IPS DF 19.7 (cell line): ENCODE measurements at regions not wholly inside any gene's neighbourhood (a gene's known extent, or its start where the extent isn't known, plus 50 kb on each side); places are given as distances from the start of the nearest gene placed in this dataset.

Experiments used
- DNase-seq: peaks from one replicate; pipeline ENCODE4 v3.0.0-alpha.2; 2013; ENCODE audit warnings: low read depth, low spot score

DNA sequence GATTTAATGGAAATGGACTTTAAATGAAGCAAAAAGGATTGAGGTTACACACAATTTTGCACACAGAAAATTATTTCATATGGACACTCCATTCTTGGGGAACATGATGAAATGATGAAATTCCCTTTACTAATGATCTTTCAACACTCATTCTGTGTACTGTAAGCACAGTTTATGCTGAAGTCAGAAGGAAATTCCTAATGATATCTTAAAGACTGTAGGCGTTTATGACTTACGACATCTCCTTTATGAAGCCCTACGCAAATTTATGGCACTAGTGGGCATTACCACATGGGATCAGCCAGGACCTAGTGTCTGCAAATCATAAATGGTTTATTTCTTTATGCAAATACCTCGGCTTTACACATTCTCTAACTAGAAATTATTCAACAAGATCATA, 97.9 kb upstream of the SOX5 start:
- DNase-seq: no peak

GRCh38 chr12:24045816-24046257, 96.4 kb upstream of the SOX5 start:
- no peak for DNase-seq

DNA sequence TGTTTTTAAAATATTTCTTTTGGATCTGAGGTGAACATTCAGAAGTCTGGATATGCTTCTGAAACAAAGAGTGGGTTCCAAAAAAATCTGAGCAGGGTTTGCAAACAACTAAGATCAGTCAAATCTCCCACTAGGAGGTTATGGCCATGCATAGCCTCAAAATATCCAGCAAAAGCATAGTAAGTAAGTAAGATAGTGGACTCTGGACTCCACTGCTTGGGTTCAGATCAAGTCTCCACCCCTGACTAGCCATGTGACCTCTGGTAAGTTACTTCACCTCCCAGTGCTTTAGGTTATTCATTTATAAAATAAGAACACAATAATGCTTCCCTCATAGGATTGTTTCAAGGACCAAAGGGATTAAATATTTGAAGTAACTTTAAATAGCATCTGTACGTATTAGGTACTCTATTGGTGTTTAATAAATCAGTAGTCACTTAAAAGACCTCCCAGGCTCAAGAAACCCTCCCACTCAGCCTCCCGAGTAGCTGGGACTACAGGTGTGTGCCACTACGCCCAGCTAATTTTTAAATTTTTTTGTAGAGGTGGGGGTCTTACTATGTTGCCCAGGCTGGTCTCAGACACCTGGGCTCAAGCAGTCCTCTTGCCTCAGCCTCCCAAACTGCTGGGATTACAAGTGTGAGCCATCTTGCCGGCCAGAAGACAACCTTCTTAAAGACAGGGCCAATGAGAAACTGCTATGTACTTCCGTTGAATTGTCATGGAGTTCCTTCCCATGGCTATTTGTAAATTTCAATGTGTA, 95.7 kb upstream of the SOX5 start:
- no peak for DNase-seq

DNA sequence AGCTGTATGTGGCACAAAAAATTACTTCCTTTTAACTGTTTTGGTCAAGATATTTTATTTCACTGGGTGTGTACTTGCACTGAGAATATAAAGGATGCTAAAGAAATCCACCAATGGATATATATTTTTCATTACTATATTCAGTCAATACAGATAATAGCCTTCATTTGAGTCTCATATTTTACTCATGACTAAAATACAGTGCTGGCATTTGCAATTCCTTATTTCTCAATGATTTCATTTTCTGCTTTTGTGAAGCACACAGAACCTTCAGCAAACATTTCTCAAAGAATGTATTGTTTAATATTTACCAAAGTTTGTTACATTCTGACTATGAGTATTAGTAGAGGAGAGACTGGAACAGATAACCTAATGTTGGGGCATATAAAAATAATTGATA, 93.2 kb upstream of the SOX5 start:
- DNase-seq: no peak

GRCh38 chr12:24039113-24039525, 89.6 kb upstream of the SOX5 start:
- no peak for DNase-seq

DNA sequence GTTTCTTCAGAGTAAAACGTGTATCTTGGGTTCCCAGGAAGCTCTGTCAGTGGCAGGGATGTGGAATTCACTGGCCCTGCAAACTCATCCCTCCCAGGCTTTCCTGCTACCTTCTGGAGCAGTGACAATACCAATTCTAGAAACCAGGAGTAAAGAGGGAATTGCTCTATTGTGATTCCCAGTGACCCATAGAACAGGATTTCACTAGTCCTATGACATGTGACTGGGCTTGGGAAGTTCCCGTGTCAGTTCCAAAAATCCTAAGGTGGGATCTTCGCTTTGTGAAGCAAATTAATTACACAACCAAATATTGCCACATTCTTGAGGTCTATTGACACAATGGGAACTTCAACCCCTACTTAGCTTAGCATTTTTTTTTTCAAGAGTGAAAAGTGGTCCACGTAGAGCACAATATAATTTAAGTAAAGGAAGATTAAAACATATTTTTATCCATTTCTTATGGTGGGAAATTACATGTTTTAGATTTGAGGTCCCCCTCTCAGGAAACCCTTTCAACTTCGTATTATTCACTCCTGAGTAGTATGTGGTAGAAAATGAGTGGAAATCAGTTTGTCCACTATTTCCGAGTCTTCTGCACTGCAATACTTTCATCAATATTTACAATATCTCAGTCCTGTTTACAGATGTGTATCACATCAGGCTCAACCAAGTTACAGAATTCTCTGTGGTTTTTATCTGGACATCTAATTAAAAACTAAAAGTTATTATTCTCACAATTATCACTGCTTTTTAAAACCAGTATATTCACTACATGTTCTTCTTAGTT, 88.9 kb upstream of the SOX5 start:
- DNase-seq: no peak

DNA sequence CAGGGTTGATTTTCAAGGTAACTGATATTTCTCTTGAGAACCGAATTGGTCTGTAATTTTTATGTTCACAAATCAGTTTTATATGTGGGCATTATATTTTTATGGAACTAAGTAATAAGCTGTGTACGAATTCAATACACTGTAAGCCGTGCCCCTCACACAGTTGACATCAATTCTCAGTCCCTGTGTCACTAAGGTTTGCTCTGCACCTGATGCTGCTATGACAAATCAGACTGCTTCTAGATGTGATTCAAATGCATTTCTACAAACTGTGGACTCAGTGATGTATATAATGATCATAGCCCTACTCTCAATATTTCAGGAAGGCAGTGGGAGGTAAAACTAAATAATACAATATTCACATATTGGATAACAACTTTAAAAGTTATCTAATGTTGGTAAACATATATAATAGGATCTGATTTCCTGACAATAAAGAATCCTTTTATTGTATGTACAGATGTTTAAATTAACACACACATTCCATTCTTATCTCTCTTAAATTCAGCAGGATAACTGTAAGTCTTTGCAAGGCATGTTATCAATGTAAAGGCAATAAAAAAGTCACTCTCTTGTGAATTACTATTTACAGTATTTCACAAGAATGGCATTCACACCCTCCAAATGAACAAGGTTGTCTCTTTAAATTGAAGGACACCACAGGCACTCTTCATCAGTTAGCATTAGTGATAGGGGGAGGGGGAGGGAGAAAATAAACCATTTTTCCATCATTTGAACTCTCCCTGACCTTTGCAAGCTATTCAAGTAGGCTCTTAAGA, 87.2 kb upstream of the SOX5 start:
- no peak for DNase-seq

- no peak for DNase-seq
Observed at GRCh38 chr12:24034894-24035293, 85.4 kb upstream of the SOX5 start.

DNA sequence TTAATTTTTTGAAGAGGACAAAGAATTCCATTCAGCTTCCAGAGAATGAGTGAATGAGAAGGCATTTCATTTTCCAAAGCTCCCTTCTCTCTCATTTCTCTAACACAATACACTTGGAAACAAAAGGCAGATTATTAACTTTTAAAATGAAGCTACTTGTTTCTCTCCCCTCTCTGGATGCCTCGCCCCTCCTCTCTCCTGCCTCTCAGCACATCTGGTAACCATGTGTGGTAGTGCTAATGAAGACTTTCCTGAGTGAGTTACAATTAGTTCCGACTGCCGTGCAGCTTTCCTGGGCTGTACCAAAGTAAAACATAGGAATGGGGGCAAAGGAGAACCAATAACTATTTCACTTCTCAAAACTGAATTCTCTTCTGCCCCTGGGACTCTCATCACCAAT, 84.7 kb upstream of the SOX5 start:
- DNase-seq: no peak

DNA sequence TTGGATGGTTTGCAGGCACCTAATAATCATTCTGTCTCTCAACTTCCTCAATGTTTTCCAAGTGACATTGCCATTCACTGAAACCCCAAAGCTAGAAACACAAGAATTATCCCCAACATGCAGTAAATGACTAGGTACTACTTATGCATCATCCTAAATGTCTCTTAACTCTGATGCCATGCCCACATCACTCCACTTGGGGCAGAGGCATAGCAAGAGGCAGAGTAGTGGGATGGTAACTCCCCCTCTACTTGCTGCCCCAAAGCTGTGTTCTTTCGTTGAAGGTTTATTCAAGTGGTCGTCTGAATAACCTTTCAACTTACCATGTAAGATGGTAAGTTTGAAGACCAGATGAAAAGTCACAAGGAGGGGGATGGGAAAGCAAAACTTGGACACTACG, 77.9 kb upstream of the SOX5 start:
- no peak for DNase-seq

DNA sequence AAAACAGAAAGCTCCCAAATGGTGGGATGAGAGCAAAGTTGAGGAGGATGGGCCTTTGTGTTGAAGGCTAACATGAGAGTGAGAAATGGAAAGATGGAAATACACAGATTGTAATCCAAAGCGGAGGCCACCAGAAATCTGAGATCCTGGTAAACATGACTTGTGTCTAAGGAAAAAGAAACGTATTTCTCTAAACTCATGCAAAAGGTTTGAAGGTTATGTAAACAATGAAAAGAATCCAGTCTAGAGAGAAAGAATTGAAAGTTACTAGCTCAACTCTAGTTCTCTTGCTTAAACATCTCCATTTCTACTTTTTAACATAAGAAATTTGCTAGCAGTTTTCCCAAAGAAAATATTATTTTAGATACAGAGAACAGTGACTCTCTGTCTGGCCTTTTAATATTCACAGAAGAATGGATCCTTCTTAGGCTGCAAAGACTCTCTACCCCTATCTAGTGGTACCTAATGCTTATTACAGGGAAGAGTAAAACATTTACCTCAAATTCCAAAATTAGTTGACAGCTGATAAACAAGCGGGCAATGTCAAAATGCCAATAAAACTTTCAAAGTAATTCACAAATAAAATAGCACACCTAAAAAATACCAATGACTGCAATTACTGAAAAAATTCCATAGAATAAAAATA, 75.8 kb upstream of the SOX5 start:
- DNase-seq: no peak

- DNase-seq: no peak
Observed at GRCh38 chr12:24023081-24023480, 73.6 kb upstream of the SOX5 start.

DNA sequence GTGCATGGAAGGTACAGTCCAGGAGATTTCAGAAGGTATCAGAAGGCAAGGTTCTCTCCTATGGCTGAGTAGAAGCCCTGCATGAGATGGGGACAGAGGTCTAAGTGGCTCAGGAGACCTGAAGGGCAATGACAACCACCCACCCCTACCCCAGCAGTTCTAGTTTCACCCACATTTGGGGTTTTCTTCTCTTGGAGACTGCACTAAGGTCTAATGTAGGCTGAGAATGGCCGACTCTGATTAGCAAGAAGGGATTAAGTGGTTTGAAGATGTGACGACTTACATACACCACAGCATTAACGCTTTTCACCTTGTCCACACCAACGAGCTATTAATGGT, 71.7 kb upstream of the SOX5 start:
- no peak for DNase-seq

DNA sequence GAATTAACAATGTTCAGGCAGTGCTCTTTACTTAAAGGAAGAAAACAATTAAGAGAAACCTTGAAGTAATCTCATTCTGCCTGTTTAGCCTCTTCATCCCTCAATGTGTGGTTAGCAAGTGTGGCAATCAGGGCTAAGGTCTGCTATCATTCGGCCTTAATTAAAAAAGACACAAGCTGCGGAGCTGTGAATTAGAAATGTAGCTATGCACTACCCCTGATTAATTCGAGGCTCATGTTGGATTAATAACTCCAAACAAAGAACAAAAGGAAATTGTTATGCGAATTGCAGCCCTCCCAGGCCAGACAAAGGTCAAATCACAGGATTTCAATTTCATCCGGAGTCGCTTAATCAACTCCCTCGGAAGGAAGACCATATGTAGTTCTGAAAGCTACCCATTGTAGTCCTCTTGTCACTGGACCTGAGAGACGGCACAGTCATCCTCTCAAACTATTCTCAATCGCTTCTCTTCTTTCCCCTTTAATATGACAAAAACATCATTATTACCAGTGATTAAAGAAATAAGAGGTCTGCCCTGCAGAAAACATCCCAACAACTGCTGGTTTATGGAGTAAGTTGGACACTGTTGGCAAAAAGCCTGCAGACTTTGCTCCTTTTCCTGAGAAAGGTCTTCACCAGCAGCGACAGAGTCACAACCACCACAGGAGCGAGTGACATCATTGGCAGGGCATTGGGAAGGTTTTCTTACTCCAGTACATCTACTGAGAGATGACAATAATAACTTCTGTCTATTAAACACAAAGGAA, 71.1 kb upstream of the SOX5 start:
- DNase-seq: no peak

- no peak for DNase-seq
Observed at GRCh38 chr12:24015833-24016160, 66.3 kb upstream of the SOX5 start.

DNA sequence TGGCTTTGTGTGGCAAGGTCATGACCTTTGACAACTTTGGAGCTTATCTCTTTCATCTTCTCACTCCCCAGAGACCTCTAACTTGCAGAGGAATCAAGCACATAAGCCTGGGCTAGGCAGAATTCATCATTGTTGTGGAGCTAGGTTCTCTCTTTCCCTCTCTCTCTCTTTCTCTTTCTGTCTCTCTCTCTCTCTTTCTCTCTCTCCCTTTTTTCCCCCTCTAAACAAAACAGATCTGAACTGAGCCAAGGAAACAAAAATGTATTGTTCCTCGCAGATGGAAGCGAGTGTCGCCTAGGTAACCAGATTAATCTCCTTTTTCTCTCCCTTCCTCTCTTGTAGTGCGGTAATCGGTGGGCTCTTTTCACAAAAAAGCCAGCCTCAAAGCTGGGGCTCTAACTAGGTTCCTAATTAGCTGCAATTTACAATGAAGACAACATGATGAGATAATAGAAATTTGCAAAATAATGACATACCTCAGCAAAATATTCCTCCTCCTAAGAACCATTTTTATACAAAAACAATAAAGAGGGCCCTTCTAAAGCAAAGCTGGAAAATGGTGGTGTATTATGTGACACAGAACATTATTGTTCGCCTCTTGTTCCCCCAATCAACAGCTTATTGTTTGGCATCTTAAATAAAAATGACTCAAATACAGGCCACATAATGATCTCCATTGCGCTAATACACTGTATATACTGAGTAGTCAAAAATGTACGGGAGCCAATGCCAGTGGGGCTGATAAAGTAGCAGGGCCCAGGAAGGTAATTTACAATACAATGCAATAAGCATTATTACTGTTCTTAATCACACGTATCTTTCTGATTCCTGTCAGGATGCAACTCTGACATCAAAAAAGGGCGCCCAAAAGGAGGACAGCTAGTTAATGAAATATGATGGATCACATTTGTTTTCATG, 65.7 kb upstream of the SOX5 start:
- no peak for DNase-seq

GRCh38 chr12:24014240-24014639, 64.8 kb upstream of the SOX5 start:
- no peak for DNase-seq

DNA sequence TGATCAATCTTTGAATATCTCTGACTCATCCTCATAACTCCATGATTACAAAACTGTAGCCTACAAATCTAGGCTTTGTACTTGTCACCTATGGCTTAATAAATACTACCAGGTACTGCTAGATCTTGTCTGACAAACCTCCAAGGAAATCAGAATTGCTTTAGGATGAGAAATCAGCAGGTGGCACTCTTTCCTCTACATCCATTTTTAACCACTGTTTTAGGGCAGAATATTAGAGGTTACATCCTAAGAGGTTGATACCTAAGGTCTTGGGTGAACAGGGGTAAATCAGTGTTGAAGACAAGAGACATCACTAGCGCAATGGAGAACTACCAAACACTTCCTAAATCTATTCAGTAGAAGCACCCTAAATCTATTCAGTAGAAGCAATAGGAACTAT, 63.1 kb upstream of the SOX5 start:
- no peak for DNase-seq

- DNase-seq: no peak
Observed at GRCh38 chr12:24011927-24012507, 62.5 kb upstream of the SOX5 start.

DNA sequence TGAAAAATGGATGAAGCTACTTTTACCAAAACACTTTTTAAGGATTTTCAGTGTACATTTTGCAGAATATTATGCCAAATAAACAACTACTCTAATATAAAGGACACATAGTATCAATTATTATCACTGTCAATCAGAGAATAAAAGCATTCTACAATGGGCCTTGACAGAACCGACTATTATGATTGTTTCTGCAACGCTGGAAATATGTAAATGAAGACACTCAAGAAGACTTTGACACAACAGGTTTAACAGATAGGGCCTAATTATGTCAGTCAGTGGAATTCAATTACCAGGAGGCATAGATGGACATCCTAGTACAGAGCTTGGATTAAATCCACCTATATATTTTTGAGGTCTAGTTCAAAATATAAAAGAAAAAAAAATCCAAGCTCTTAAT, 58.7 kb upstream of the SOX5 start:
- DNase-seq: no peak
